Testis (tissue), 2 donors: ENCODE measurements at regions not wholly inside any gene's neighbourhood (a gene's known extent, or its start where the extent isn't known, plus 50 kb on each side); places are given as distances from the start of the nearest gene placed in this dataset.

ENCODE experiments used
- CTCF ChIP-seq, 3 experiments: fragments of 450-650 bp in 2 of 3; fragments of 200-600 bp in 1 of 3; sonication (generic) in 1 of 3; IDR thresholded peaks; one replicate each; pipeline ENCODE4 v1.5.1; 2016 to 2019; ENCODE audit warnings: antibody characterized with exemption in 3 of 3, mild to moderate bottlenecking in 2 of 3, moderate library complexity in 1 of 3
- POLR2A ChIP-seq: fragments of 450-650 bp; IDR thresholded peaks from one replicate; pipeline ENCODE4 v1.6.1; 2017; ENCODE audit warnings: antibody characterized with exemption, mild to moderate bottlenecking, moderate library complexity

GRCh38 chr10:23966504-23967051 lies 242.4 kb upstream of the KIAA1217 start:
- TF ChIP-seq POLR2A (no peak), CTCF (IDR thresholded peaks at IDR 0.05) (no peak)
